ENCODE measurements at regions not wholly inside any gene's neighbourhood (a gene's known extent, or its start where the extent isn't known, plus 50 kb on each side); places are given as distances from the start of the nearest gene placed in this dataset.
"Not testable (repeated sequence)": the region's sequence is repeated elsewhere in the genome, so short reads cannot be mapped to it uniquely, and the experiment has no call there.

- intact Hi-C loops (cut with DNase I), result no loop called here
- H3K9me3 ChIP-seq, result peaks cover 0 to 15% (median 0%) of the 10 kb centered on the region in 11 donors
- TF ChIP-seq CTCF (IDR thresholded peaks at IDR 0.05), result no peak
- H3K4me3 ChIP-seq, result no peak overlapping the region
- no peaks in the 10 kb centered on the region for H3K4me1 ChIP-seq
- ATAC-seq, result no peak
- peaks cover 0 to 25% (median 0%) of the 10 kb centered on the region in 7 donors for H3K27me3 ChIP-seq
- H3K27ac ChIP-seq, result no peak overlapping the region
- no peak for DNase-seq
- no peaks in the 10 kb centered on the region for H3K36me3 ChIP-seq
Measured at GRCh38 chrX:79466636-79467035, 99.5 kb upstream of the ITM2A start.

- DNase-seq (no peak), ATAC-seq (no peak)
- no peak overlapping the region for H3K4me3 ChIP-seq
- 85 to 94% methylated on average over 3 of the region's 3 CpGs for WGBS, 2 donors
- TF ChIP-seq CTCF (IDR thresholded peaks at IDR 0.05), result no peak
- no peaks in the 10 kb centered on the region for H3K4me1 ChIP-seq
- peaks cover 0 to 25% (median 0%) of the 10 kb centered on the region in 7 donors for H3K27me3 ChIP-seq
- intact Hi-C loops (cut with DNase I), result no loop called here
- H3K9me3 ChIP-seq, result peaks cover 0 to 28% (median 0%) of the 10 kb centered on the region in 11 donors
- H3K36me3 ChIP-seq, result no peaks in the 10 kb centered on the region
- no peak overlapping the region for H3K27ac ChIP-seq
Measured at GRCh38 chrX:79462458-79462857, 95.3 kb upstream of the ITM2A start.

- H3K9me3 ChIP-seq, result peaks cover 0 to 14% (median 0%) of the 10 kb centered on the region in 11 donors
- H3K27ac ChIP-seq; H3K36me3 ChIP-seq; H3K4me1 ChIP-seq; ATAC-seq; H3K4me3 ChIP-seq; H3K27me3 ChIP-seq; intact Hi-C loops (cut with DNase I); DNase-seq: not testable (repeated sequence)
- WGBS, 2 donors, result 85 to 99% methylated on average over 9 of the region's 9 CpGs
Measured at GRCh38 chrX:79456593-79456992, 89.5 kb upstream of the ITM2A start.

GRCh38 chrX:79452881-79453280, 85.7 kb upstream of the ITM2A start:
- Histone ChIP-seq H3K27ac (no peak overlapping the region), H3K4me1 (no peaks in the 10 kb centered on the region), H3K4me3 (no peak overlapping the region), H3K27me3 (peaks cover 0 to 5% (median 0%) of the 10 kb centered on the region in 7 donors), H3K9me3 (peaks cover 0 to 5% (median 0%) of the 10 kb centered on the region in 11 donors), H3K36me3 (no peaks in the 10 kb centered on the region)
- WGBS, 2 donors, result 92 to 96% methylated on average over 1 of the region's 1 CpG
- no peak for DNase-seq
- intact Hi-C loops (cut with DNase I), result no loop called here
- ATAC-seq, result no peak
- no peak for TF ChIP-seq CTCF (IDR thresholded peaks at IDR 0.05)

- intact Hi-C loops (cut with DNase I), result no loop called here
- Histone ChIP-seq H3K4me3 (no peak overlapping the region), H3K36me3 (no peaks in the 10 kb centered on the region), H3K27me3 (peaks cover 0 to 5% (median 0%) of the 10 kb centered on the region in 7 donors), H3K27ac (no peak overlapping the region), H3K9me3 (no peaks in the 10 kb centered on the region), H3K4me1 (no peaks in the 10 kb centered on the region)
- DNase-seq, result no peak
- 79 to 84% methylated on average over 3 of the region's 3 CpGs for WGBS, 2 donors
- TF ChIP-seq CTCF (IDR thresholded peaks at IDR 0.05), result no peak
- no peak for ATAC-seq
Measured at GRCh38 chrX:79444694-79445210, 77.6 kb upstream of the ITM2A start.
